ENCODE measurements at regions not wholly inside any gene's neighbourhood (a gene's known extent, or its start where the extent isn't known, plus 50 kb on each side); places are given as distances from the start of the nearest gene placed in this dataset.
"Not testable (repeated sequence)": the region's sequence is repeated elsewhere in the genome, so short reads cannot be mapped to it uniquely, and the experiment has no call there.

GRCh38 chr16:85202631-85203461 is 90.6 kb upstream of the CIBAR2 start:
- no peak for DNase-seq (ENCODE audit: low read depth)

DNA sequence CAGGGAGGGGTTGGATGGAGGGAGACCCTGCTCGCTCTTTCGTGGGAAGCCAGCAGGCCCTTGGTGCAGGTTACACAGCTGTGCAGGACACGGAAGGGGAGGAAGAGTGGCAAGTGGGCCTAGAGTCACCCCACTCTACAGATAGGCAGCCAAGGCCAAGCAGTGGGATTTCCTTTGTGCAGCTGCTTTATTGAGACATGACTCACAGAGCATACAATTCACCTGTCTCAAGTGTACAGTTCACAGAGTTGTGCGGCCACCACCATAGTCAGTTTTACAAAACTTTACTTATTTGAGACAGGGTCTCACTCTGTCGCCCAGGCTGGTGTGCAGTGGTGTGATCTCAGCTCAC is 91.2 kb upstream of the CIBAR2 start:
- DNase-seq (ENCODE audit: low read depth), result no peak

DNA sequence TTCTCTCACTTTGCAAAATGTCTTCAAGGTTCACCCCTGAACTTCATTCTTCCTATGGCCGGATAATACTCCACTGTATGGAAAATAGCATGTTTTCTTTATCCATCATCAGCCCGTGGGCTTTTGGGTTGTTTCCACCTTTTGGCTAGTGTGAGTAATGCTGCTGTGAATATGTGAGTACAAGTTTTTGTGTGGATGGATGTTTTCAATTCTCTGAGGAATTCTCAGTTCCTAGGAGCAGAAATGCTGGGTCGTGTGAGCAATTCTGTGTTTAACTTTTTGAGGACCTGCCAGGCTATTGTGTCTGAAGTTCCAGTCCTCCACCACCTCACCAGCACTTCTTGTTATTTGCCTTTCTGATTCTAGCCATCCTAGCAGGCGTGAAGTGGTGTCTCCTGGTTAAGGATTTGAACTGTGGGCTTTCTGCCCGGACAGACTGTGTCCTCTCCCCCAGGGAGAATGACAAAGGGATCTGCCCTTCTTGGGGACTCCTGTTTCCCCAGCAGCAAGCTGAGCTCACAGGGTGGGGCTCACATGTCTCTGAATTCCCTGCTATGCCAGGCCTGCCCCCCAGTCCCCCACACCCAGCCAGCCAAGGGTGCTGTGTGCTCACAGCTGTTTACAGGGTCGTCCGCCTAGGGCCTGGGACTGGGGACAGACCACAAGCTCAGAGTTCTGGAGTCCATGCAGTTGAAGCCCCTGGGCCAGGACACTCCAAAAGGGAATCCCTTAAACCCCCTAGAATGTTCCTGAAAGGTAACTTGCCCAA is 92.2 kb upstream of the CIBAR2 start:
- DNase-seq (ENCODE audit: low read depth), result no peak

- DNase-seq (ENCODE audit: low read depth), result not testable (repeated sequence)
Observed at GRCh38 chr16:85205257-85205656, 93.0 kb upstream of the CIBAR2 start.

DNA sequence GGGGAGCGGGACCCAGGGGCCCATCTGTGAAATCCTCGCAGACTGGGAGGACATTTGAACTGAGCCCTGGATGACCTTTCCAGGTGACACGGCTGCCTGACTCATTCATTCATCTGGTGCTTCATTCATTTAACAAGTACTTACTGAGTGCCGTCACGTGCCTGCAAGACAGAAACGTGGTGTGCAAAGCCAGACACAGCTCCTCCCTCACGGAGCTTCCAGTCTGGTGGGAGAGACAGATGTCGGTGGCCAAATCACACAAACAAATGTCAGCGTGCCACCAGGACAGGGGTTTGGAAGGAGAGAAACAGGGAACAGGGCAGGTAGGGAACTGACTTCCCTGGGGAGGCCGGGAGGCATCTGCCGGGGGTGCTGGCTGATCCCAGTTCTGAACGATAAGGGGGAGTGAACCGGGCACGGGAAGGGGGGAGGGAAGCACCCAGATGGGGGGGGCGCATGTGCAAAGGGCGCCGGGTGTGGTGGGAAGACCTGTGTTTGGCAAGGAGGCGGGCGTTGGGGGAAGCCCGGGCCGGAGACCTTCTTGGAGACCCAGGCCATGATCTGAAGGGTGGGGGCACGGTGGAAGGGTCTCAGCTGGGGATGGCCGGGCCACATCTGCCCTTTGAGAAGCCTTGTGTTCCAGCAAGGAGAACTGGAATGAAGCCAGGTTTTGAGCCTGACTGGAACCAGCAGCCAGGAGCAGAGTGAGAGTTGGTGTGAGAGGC is 93.6 kb upstream of the CIBAR2 start:
- no peak for DNase-seq (ENCODE audit: low read depth)

DNA sequence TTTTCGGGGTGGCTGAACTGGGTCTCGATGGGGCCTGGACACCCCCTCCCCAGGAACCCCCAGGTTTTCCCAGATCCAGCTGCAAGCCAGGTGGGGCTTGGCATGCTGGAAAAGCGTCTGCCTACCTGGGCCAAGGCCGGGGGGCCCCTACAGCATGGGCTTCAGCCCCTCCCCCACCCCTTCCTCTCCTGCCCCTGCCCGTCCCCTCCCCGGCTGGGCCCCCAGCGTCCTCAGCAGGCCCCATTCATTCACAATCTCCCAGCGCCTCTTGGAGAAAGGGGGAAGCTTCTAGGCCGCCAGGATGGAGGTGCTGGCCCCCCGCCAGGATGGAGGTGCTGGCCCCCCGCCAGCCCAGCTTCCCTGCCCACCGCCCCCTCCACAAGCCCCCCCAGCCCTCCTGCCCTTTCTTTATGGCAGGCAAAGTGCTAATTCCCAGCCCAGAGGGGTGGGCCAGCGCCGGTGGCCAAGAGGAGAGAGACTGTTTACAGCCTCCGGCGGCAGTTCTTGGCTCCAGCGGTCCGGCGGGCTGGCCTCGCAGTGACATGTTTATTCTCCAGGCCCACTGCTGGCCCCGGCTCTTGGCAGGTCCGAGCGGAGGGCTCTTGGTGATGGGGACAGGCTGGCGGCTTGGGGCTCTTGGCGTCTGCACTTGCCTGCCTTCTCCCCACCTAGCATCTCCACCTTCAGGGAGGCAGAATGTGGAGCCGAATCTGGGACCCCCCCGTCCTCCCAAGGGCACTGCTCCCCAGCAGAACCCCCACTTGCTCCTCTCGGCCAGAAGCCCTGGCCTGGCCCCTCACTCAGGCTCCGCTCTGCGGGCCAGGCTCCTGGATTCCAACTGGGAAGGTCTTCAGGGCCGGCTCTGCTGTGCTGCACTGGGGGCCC is 94.4 kb upstream of the CIBAR2 start:
- DNase-seq (ENCODE audit: low read depth), result no peak

DNA sequence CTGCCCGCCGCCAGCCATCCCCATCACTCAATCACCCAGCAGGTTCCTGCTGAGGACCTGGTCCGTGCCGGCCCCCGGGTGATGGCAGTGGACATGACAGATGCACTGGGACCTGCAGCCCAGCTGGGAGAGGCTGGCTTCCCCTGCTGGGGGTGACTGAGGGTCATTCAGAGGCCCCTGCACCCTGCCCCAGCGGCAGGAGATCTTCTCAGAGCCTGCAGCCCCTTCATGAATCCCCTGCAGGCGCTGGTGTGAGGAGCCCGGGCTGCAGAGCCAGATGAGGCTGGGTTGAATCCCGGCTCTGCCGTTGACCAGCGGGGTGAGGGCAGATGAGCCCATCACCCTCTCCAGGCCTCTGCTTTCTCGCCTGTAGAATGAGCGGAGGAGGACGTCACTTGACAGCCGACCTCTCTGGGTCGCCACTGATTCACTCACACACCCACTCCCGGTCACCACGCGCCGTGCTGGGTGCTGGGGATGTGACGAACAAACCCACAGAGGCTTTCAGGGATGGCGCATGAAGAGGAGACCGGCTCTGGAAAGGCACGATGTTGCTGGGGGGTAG is 95.2 kb upstream of the CIBAR2 start:
- no peak for DNase-seq (ENCODE audit: low read depth)

DNA sequence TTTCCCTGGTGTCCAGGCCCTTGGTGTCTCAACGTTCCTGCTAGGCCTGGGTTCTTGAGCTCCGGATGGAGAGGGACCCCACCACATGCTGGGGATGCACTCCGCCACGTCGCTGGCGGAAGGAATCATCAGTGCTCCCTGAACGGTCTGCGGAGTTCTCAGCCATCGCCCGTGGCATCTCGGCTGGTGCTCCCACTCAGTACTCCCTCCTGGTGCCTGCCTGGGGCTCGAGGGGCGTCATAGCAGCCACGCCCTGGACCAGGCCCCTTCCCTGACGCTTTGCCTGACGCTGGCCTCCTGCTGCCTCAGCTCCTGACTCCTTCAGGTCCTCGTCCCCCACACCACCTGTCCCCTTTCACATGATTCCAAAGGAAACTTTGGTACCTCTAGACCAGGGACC is 95.9 kb upstream of the CIBAR2 start:
- DNase-seq (ENCODE audit: low read depth), result no peak

- no peak for DNase-seq (ENCODE audit: low read depth)
Observed at GRCh38 chr16:85208643-85209520, 96.6 kb upstream of the CIBAR2 start.

- no peak for DNase-seq (ENCODE audit: low read depth)
Observed at GRCh38 chr16:85209526-85210121, 97.4 kb upstream of the CIBAR2 start.

DNA sequence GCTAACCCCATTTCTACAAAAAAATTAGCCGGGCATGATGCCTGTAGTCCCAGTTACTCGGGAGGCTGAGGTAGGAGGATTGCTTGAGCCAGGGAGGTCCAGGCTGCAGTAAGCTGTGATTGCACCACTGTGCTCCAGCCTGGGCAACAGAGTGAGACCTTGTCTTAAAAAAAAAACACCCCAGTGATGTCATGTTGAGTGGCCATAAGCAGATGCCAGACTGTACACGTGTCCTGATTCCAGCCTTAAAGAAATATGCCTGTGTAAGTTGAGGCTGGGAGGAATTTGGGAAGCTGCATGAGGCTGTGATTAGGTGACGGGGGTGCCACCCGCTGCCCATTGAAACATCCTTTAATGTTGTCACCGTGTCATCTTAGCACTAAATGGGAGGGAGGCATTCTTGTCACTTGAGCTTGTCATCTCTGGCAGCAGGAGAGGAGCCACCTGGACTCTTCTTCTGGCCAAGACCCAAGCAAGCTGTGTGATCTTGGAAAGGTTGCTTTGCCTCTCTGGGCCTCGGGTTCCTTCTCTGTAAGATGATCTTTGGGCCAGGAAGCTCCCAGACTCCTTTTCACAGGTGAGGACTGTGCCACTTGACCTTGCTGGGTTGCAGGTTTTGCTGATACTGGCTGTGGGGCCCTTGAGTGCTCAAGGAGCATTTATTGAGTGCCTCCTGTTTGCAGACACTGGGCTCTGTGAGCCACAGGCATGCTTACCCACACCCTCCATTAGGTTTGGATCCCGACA is 98.3 kb upstream of the CIBAR2 start:
- no peak for DNase-seq (ENCODE audit: low read depth)

- DNase-seq (ENCODE audit: low read depth), result no peak
Observed at GRCh38 chr16:85211271-85211801, 99.1 kb upstream of the CIBAR2 start.

GRCh38 chr16:85213926-85214675 is 101.8 kb upstream of the CIBAR2 start:
- DNase-seq (ENCODE audit: low read depth), result no peak

- DNase-seq (ENCODE audit: low read depth), result no peak
Observed at GRCh38 chr16:85215478-85216118, 103.3 kb upstream of the CIBAR2 start.

DNA sequence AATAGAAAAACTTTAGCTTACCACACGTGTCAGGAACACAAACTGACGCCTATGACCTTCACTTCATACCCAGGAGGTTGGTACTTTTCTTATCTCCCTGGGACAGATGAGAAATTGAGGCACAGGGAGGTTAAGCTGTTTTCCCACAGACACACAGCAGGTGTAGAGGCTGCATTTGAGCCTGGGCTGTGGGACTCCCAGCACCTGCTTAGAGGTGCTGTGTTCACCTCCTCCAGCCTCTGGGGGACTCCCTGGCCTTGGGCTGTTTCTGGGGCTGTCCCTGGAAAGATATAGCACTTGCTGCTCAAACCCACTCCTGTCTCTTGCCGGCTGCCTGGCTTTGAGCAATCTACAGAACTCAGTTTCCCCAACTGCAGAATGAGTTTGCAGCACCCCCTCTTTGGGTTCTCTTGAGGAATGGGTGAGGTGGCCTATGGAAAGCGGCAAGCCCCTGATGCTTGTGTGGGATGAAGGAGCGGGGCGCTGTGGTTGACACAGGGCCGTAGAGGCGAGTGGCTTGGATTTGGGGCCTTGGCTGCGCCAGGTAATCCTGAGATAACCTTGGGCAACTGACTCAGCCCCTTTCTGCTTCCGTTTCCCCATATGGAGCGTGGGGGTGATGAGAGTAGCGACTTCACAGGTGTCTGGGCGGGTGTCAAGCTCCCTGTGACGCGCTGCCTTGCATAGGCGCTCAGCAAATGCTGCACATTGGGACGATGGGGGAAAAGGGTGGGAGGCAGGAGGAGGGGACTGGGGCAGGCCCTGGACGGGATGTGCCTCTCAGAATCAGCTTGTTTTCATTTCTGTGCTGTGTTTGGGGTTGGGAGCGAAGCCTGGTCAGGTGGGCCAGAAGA is 104.5 kb upstream of the CIBAR2 start:
- DNase-seq (ENCODE audit: low read depth), result no peak

GRCh38 chr16:85220125-85220839 is 108.0 kb upstream of the CIBAR2 start:
- DNase-seq (ENCODE audit: low read depth), result no peak
